ENCODE measurements at regions not wholly inside any gene's neighbourhood (a gene's known extent, or its start where the extent isn't known, plus 50 kb on each side); places are given as distances from the start of the nearest gene placed in this dataset.

DNA sequence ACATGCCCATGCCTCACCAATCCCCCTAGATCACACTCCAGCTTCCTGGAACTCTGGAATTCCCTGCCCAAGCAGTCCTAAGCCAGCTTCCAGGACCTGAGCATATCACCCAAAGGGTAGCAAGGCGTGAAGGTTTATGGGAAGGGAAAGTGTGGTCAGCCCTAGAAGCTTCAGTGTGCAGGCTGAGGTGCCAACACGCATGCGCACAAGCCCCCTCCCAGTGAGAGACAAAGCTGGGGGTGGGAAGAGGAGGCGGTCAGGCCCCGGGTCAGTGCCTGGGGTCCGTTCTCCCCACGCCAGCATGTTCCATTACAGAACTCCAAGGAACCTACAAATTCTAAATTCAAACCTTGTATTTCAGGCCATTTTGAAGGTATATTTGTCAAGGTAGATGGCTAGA, 103.6 kb upstream of the C7orf33 start:
- Mint-ChIP-seq H3K9me3 (no peaks in the 10 kb centered on the region), H3K36me3 (ENCODE audit: low read depth) (no peaks in the 10 kb centered on the region), H3K27ac (no peak overlapping the region), H3K27me3 (peaks cover 12% of the 10 kb centered on the region), H3K4me1 (ENCODE audit: low read depth) (no peaks in the 10 kb centered on the region), H3K4me3 (no peak overlapping the region)
- ChIA-PET CTCF (interaction anchor here (1.1 kb wide), 1 partner anchor 17 kb away, joined by 3 read pairs; no protein-coding TSS in a partner anchor), POLR2A (interaction anchor here (0.6 kb wide), 1 partner anchor 1276 kb away, joined by 3 read pairs; no protein-coding TSS in a partner anchor)
- DNase-seq (no peak), ATAC-seq (no peak)
- TF ChIP-seq, protein P1, sequence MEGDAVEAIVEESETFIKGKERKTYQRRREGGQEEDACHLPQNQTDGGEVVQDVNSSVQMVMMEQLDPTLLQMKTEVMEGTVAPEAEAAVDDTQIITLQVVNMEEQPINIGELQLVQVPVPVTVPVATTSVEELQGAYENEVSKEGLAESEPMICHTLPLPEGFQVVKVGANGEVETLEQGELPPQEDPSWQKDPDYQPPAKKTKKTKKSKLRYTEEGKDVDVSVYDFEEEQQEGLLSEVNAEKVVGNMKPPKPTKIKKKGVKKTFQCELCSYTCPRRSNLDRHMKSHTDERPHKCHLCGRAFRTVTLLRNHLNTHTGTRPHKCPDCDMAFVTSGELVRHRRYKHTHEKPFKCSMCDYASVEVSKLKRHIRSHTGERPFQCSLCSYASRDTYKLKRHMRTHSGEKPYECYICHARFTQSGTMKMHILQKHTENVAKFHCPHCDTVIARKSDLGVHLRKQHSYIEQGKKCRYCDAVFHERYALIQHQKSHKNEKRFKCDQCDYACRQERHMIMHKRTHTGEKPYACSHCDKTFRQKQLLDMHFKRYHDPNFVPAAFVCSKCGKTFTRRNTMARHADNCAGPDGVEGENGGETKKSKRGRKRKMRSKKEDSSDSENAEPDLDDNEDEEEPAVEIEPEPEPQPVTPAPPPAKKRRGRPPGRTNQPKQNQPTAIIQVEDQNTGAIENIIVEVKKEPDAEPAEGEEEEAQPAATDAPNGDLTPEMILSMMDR (IDR thresholded peaks at IDR 0.05) = no peak
- intact Hi-C loops (cut with micrococcal nuclease) = no loop called here

DNA sequence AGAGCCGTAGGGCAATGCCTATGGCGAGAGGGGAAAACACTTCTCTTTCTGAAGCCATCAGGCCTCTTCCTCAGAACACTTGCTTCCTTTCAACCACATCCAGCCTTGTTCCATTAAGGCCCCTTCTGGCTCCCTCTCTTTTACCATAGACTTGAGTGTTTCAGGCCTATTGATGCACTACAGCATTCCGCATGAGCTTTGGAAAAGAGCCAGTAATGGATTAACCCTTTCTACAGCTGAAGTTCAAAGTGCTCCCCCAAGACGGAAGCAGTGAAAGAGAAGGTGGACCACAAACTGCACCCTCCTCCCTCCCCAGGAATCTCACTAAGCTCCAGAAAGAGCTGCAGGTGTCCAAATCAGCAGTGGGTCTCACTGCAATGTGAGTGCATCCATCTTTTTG, 102.7 kb upstream of the C7orf33 start:
- intact Hi-C loops (cut with micrococcal nuclease) = no loop called here
- no peak overlapping the region for H3K27ac Mint-ChIP-seq
- POLR2A ChIA-PET = no interaction called here
- DNase-seq (no peak), ATAC-seq (no peak)
- H3K4me3 Mint-ChIP-seq = no peak overlapping the region
- TF ChIP-seq, protein P1 (IDR thresholded peaks at IDR 0.05) = no peak
- no peaks in the 10 kb centered on the region for H3K4me1 Mint-ChIP-seq (ENCODE audit: low read depth)
- peaks cover 17% of the 10 kb centered on the region for H3K27me3 Mint-ChIP-seq
- no peaks in the 10 kb centered on the region for H3K9me3 Mint-ChIP-seq
- H3K36me3 Mint-ChIP-seq (ENCODE audit: low read depth) = no peaks in the 10 kb centered on the region
- CTCF ChIA-PET = interaction anchor here (1.1 kb wide), 1 partner anchor 16 kb away, joined by 3 read pairs; no protein-coding TSS in a partner anchor

DNA sequence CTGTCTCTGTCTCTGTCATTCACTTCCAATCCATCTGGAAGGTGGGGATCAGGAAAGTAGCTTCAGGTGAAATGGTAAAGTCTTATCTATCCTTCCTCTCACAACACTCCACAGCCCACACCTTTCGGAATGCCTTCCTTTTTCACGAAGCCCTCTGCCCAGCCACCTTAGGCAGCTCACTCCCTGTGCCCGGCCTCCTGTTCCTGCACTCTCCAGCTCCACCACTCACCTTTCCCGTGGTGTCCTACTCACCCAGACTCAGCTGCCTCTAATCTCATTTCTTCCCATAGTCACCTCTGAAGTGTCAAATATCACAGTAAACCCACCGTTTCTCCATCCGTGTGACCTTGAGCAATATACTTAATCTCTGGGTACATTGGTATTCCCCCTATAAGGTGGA, 100.9 kb upstream of the C7orf33 start:
- POLR2A ChIA-PET = no interaction called here
- H3K27me3 Mint-ChIP-seq = peaks cover 18% of the 10 kb centered on the region
- no peaks in the 10 kb centered on the region for H3K9me3 Mint-ChIP-seq
- CTCF ChIA-PET = interaction anchor here (1.0 kb wide), 1 partner anchor 9 kb away, joined by 3 read pairs; no protein-coding TSS in a partner anchor
- H3K4me3 Mint-ChIP-seq = no peak overlapping the region
- H3K27ac Mint-ChIP-seq = no peak overlapping the region
- H3K36me3 Mint-ChIP-seq (ENCODE audit: low read depth) = no peaks in the 10 kb centered on the region
- ATAC-seq (no peak), DNase-seq (no peak)
- intact Hi-C loops (cut with micrococcal nuclease) = no loop called here
- TF ChIP-seq, protein P1 (IDR thresholded peaks at IDR 0.05) = no peak
- H3K4me1 Mint-ChIP-seq (ENCODE audit: low read depth) = no peaks in the 10 kb centered on the region

GRCh38 chr7:148492157-148492860, 98.3 kb upstream of the C7orf33 start:
- ChIA-PET CTCF (no interaction called here), POLR2A (no interaction called here)
- Mint-ChIP-seq H3K27ac (no peak overlapping the region), H3K9me3 (no peaks in the 10 kb centered on the region), H3K4me3 (no peak overlapping the region), H3K27me3 (peaks cover 22% of the 10 kb centered on the region), H3K4me1 (ENCODE audit: low read depth) (no peaks in the 10 kb centered on the region), H3K36me3 (ENCODE audit: low read depth) (no peaks in the 10 kb centered on the region)
- DNase-seq (no peak), ATAC-seq (no peak)
- intact Hi-C loops (cut with micrococcal nuclease) = no loop called here
- TF ChIP-seq, protein P1 (IDR thresholded peaks at IDR 0.05) = no peak

- Mint-ChIP-seq H3K27ac (no peak overlapping the region), H3K4me1 (ENCODE audit: low read depth) (no peaks in the 10 kb centered on the region), H3K4me3 (no peak overlapping the region), H3K9me3 (no peaks in the 10 kb centered on the region), H3K27me3 (peaks cover 20% of the 10 kb centered on the region), H3K36me3 (ENCODE audit: low read depth) (no peaks in the 10 kb centered on the region)
- ChIA-PET POLR2A (no interaction called here), CTCF (interaction anchor here (1.5 kb wide), 1 partner anchor 32 kb away, joined by 3 read pairs; no protein-coding TSS in a partner anchor)
- TF ChIP-seq, protein P1 (IDR thresholded peaks at IDR 0.05) = no peak
- ATAC-seq = no peak
- DNase-seq = no peak
- intact Hi-C loops (cut with micrococcal nuclease) = no loop called here
Observed at GRCh38 chr7:148495605-148496004, 95.0 kb upstream of the C7orf33 start.

Data from activated CD8-positive, alpha-beta T cell treated with anti-CD3 and anti-CD28 coated beads for 36 hours (primary cell).